RPMI8226 (cell line): ENCODE measurements at regions not wholly inside any gene's neighbourhood (a gene's known extent, or its start where the extent isn't known, plus 50 kb on each side); places are given as distances from the start of the nearest gene placed in this dataset.

Experiments
- DNase-seq: peaks from one replicate; pipeline ENCODE4 v3.0.0-alpha.2; 2015

DNA sequence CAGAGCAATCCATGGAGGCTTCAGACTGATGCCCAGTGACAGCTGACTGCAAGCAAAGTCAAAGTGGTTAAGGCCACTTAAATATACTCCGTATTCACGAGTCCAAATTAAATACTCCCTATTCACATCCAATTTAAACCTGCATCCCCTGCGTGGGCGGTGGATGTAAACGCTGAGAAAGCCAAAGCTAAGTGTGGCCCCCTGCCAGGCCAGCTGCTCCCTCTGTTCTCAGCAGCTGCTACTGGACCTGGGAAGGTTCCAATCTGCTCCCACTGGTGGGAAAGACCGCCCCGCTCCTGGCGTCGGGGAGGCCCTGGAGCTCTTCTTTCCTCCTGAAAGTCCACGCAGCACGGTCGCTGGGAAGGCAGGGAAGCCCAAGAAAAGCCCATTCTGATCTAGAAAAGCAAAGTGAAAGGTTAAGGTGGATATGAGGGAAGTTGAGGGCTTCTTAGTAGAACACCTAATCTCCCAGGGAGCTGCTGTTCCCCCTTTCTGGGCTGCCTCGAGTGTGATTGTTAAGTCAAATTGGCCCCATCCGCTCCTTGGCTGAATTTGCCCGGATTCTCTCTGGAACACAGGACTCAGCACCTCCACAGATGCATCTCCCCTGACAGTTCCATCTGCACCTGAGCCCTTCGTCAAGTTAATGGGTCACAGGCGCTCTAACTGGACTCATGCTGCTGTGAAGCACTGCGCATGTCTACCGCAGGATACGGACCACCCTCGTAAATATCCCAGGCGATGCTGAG, 205.5 kb downstream of the USP12 start:
- DNase-seq: no peak

DNA sequence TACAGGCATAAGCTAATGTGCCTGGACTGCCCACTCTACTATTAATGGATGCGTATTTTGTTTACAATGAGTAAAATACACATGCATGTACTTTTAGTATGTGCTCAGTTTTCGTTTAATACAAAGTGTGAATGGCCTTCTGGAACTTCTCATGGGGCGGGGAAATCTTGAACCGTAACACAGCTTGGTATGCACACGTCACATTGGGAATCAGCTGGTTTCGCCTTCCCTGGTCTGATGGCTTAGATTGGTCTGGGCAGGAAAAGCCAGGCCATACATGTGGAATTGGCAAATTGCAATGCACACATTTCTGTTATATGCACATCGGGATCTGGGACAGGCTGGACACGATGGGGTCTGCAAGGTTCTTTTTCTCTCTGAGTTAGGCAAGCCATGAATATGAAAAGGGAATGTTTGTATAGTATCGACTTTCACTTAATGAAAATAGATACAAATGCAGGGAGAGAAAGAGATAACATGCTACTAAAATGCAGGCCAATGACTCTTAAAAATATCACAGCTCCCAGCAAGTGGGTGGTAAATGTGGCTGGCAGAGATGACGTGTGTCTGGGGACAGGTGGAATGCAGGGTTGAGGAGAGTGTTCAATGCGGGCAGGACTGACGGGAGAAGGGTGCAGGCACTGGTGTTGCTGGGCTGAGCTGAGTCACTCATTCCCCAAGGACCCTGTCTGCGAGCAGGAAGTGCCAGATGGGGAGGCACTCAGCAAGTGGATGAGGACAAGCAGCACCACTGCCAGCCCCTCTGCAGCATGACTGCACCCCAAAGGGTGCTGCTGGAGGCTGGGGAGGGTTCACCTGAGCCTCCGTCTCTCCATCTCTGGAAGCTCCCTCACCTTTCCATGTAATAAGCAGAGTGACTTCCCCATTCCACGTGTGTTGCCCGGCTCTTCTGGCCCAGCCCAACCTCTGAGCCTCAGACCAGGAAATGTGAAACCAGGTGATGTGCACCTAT, 204.0 kb upstream of the GPR12 start:
- DNase-seq: no peak

DNA sequence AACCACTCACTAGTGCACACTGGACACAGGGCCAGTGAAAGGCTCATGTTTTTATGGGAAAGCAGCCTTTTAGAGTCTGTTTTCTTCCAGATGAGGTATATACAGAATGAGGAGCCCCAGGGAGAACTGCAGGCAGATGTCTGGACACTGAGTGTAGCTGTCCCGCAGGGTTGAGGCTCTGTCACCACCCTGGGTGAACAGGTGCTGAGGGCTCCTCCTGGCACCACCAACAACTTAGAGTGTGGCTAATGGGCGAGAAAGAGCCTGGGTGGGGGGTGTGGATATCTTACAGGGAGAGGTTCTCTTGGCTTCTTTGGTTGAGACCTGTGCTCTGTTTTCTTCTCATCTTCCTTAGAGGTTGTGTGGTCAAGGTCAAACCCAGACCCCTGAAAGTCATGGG, 202.1 kb upstream of the GPR12 start:
- DNase-seq: no peak

DNA sequence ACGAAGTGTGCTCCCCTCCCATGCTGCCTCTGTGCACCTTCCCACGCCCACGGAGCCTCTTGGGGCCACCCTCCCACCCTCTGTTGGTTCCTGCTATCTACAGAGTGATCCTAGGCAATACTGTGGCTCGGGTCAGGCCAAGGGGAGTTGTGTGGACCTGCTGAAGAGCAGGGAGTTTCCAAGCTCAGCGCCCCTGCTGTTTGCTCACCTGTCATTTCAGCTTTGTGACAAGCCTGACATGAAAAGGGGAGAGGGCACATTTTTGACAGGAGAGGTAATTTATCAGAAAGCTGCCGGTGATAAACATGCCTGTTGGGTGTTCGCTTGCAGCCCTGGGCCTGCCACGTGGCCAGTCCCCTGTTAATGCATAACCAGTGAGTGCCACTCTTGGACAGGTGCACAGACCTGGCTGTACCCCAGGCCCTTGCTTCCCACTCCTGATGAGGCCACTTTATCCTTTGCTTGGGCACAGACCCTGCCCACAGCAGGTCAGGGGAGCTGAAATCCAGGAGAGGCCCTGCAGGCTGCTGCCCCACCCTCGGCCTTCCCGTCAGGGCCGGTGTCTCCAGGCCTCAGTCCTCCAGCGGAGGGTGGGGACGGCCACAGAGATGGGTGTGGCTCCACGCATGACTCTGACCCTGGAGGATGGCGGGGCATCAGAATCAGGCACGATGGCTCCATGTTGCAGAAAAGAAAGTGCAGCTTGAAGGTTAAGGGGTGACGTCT, 201.5 kb upstream of the GPR12 start:
- DNase-seq: no peak

DNA sequence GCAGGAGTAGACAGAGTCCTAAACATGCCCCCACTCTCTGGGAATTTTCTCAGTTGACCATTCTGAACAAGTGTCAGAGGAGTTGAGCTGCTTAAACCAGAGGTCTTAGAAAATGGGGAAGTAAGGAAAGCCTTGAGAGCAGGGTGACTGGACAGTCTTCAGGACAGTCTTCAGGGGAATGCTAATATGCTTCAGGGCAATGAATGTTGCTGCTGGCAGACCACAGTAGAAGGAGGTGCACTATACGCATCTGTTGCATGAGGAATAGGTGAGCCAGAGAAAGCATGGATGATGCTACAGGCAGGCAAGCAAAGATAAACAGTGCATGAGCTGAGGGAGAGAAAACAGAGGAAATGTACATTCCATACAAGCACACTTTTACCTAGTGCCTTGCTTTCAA, 196.6 kb upstream of the GPR12 start:
- no peak for DNase-seq

DNA sequence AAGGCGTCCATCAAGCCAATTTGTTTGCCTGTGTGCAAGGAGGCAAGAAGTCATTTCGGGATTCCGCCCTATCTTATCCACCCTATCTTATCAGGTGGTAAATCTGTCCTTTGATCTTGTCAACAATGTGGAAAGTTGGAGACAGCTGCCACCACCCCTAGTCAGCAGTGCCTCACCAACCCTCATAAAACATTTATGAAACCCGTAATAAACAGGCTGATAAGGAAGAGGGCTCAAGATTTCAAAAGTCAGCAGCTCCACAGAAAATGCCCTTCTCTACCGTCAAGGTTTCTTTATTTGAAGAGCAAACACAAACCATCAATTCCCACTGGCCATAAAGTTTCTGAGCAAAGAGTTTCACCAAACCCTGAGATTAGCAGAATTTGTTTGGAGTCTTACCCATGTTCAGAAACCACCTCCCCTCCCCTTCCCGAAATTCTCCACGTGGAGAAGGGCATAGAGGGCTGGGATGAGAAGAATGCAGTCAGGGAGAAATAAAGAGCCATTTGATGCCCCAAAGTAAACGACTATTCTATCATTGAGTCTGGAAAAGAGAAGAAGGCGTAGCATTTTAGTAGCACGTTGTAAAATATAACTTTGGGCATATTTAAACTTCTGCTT, 196.0 kb upstream of the GPR12 start:
- no peak for DNase-seq

DNA sequence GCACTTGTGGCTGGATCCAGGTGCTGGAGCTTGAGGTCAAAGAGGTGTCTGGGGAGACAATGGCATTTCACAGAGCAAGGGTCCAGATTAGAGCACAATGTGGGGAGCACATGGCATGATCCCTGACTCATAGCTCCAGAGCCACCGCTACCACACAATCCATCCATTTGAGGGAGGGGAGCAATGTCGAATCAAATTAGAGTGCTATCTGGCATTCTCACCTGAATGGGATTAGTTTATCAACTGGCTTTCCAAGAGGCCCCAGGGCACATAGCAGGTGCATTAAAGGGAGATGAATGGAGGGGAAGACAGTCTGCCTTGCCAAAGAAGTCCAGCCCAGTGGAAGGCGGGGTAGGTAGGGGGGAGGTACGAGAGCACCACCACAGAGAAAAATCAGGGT, 194.4 kb upstream of the GPR12 start:
- DNase-seq: no peak

DNA sequence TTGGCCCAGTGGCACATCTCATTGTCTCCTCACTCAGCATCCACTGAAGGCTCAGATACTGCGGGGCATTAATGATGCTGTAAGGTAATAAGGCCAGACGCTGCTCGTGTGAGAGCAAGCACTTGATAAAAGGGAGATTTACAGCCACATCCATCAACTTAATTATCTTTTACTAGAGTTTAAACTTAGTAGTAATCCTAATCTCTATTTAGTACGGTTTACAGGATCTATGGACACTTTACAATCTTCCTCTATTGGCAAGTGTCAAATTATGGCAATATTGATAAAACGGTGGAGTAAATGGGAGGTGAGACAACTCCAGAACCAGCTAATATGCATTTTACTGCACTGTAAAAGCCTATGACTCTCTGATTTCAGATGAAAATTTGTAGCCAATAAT, 192.7 kb upstream of the GPR12 start:
- DNase-seq: no peak

DNA sequence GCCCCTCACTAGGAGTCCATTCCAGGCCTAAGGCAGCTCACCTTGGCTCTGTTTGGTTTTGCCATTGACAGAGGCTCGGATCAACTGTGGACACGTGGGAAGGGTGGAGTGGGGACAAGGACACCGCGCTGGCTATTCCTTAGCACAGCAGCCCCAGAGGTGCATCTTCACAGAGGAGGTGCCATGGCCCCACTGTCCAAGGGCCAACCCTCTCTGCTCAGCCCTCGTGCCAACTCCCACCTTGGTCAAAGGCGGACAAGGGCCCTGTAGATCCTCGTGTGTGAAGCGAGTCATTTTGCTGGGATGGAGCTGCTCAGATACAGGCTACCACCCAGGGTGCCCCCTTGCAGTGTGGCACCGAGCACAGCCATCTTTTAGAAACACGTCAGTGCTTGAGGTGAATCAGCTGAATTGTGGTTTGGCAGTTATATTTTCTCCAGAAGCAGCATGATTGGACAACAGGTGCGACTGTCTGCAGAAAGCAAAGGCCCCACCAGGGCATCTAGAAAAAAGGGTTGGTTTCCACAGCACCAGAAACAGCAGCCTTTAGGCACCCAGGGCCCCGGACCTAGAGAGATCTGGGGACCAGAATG, 192.1 kb upstream of the GPR12 start:
- peak; percentile 28 for DNase-seq

DNA sequence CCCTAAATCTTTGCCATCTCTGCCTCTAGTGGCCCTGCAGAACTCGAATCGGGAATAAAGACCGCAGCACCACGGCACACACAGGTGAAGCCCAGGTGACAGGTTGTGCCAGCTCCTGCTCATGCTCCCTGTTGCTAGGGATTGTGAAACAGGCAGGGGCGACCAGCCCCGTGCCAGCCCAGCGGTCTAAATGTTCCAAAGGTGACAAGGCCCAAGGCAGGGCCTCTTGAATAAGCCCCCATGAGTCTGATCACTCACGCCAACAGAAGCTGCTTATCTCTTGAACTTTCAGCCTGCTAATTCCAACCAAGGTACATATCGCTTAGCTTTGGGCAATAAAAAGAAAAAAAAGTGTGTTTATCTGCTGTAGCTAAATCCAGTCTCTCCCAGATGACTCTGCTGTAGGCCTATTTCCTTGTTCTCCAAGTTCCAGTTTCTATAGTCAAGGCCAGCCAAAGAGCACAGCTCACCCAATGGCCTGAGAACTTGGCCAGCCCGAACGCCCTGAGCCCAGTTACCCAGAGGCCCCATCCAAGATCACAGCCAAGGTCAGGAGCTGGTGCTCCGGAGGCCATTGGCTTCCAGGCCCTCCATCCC, 191.1 kb upstream of the GPR12 start:
- DNase-seq: no peak

DNA sequence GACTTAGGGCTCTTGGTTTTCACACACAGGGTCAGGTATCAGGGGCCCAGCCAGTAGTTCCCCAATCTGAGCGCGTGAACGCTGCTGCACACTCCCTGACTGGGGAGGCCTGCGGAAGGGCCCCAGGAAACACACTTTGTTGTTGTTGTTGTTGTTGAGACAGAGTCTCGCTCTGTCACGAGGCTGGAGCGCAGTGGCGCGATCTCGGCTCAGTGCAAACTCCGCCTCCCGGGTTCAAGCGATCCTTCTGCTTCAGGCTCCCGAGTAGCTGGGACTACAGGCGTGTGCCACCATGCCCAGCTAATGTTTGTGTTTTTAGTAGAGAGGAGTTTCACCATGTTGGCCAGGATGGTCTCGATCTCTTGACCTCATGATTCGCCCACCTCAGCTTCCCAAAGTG, 190.4 kb upstream of the GPR12 start:
- no peak for DNase-seq

DNA sequence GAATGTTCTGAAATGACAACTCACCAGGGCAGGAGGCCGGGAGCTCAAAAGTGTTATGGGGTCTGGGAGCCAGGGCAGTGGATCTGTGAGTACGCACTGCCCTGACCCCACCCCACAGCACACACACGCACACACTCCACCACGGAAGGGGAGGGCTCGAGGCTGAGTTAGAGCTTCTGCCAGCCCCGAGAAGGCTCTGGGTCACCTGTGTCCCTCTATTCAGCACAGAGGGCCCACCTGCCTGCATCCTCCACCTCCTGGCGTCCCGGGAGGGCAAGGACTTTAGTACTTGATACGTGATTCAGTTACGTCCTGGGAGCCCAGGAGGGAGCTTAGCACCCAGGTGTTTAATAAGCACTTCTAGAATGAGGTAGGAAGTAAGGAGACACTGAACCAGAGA, 190.0 kb upstream of the GPR12 start:
- no peak for DNase-seq

DNA sequence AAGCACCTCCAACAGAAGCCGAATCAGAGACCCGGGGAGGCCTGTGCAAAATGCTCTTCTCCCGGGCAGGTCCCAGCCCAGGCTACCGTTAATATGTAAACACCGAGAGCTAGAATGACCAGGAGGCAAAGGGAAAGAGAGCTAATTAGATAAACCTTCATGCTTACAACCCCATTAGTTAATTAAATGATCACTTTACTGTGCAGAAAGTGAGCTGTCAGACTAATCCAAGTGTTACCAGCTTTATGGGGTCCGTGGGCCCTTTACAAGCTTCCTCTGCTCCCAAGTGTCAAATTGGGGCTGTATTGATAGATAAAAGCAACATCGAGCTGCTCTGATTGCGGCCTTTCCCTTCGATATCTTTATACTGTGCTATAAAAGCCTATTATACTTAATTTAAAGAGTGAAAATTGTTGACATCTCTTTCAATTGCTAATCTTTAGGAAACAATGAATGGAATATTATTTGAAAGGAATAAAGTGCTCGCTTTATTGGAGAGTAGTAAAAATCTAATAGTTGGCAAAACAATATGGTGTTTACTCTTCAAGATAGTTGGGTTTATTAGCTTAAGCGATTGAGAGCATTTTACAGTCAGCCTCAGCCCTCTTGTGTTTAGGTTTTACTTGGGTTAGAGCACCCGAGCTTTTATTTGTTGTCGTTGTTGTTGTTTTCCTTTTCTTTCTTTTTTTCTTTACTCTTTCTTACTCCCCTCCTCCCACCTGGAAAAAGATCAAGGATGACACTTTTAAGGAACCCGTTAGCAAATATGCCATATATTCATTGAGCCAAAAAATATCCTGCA, 189.3 kb upstream of the GPR12 start:
- no peak for DNase-seq

DNA sequence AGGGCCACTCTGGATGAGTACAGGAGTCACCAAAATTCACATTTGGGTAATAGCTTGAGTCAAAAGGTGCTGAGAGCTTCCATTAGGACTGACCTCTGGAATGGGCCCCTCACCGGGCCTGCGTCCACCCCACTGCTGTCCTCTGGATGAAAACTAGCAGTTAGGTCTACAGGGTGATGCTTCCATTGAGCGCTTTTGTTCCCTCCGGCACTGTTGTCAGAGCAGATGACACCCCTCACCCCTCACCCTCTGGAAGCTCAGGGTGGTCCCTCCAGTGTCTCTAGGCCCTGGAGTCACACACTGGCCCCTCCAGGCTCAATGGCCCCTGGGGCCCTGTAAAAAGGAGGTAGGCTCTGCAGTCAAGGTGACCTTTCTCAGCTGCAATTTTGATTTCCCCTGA, 187.8 kb upstream of the GPR12 start:
- no peak for DNase-seq

DNA sequence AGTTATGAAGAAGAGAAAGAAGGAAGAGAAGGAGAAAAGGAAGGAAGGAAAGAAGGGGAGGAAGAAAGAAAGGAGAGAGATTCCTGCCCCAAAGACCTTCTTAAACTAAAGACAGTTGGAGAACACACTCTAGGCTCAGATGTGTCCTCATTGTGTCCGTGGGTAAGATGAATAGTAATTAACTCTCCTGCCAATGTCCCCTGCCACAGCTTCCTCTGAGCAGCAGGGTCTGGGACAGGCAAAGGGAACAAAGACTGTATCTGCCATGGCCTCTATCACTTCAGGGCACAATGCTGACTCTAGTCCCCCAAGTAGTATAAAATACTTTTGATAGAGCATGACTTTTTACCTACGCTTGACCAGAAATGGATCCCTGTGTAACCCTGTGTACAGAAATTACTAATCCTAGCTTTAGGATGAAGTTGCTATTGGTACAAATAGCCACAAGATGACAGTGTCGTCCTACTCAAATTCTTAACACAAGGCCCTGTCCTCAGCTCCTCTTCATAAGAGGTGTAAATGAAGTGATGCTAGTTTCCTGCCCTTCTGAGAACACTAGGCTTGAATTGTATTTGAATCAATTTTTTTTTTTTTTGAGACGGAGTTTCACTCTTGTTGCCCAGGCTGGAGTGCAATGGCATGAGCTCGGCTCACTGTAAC, 186.2 kb upstream of the GPR12 start:
- peak; percentile 40 for DNase-seq

DNA sequence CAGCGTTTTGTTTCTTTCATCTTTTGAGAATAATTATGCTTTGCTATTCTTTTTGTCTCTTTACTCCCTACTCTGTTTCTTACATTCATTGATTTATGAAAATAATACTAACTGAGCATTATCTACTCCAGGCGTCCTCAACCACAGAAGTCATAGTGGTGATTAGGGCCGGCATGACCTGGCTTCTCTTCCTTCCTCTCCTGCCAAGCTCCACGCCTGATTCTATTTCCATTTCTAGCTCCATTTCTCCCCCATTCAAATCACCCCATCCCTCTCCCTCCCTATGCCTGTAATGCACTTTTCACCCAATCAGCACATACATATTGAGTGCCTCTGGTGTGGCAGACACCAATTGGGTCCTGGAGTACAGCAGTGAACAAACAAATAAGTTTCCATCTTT, 183.2 kb upstream of the GPR12 start:
- DNase-seq: no peak

DNA sequence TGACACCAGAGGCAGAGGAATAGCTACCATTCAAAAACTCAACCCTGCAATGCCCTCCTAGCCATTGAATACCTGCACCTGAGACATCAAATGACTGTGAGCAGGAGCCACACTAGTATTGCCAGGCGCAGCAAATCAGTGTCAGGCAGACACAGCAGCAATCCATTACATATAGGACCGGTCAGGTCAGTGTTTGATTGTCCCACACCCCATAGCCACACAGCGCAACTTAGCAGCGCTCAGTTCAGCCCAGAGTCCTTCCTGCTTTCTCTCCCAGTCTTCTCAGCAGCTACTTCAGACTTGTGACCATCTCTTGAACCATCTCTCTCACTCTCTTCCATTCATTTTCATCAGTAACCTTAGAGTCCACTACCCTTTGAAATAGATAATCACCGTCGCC, 181.6 kb upstream of the GPR12 start:
- no peak for DNase-seq

DNA sequence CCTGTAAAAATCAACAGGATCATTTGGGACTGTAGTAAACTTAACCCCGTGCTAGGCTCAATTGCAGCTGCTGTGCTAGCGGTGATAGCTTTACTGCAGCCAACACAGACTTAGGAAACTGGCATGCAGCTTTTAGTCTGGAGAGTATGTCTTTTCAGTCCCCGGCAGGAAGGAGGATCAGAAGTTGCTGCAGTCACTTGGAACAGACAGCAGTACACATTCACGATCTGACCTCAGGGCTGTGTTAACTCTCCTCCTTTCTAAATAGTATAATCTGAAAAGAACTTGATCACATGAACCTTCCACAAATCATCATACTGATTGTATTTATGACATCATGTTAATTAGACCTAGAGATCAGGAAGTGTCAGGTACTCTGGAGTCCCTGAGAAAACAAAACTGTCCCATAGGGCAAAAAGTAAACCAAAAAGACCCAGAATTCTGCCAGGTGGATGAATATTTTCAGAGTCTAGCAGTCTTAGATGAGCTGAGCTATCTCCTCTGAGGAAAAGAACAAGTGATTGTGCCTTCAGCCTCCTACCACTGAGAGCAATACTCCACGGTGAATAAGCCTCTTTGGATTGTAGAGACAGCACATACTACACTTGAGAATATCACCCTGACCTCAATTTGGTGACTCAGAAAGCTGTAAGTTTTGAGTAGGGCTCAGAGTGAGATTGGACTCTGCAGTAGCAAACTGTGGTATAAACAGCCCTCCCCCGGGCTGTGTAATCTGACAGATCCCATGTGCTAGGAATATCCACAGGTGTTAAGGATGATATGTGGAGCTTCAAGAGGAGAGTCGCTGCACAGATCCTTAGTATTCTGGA, 181.0 kb upstream of the GPR12 start:
- DNase-seq: no peak

DNA sequence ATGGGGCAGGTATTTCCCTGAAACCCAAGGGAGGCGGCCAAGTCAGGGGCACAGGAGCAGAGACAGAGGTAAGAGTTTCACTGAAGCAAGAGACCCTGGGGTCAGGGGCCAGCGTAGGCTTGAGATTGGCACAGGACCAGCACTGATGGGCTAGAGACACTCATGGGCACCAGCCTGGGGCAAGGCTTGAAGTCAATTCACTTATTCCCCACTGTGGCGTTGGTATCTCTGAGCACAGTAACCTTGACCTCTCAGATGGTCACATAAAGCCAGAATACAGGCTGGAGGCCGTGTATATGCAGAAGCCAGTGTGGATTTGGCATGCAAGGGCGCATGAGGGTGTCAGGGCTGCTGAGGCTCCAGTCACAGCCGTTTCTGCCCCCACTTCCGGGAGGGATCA, 173.5 kb upstream of the GPR12 start:
- DNase-seq: no peak

DNA sequence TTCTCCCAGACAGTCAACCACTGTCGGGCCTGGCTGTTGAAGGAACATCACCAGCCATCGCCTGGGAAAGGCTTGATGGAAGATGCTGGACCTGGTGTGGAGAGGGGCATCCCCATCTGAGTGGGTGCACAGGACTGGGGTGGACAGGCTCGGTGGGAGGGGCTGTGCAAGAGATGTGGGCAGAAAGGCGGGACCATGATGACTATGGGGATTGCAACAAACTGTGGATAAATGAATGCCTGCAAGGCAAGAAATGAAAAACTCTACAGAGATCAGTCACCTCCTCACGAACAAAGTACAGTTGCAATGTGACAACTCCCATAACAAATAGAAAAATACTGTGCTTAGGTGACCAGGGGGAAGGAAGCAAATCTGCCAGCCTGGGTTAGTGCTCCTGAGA, 171.9 kb upstream of the GPR12 start:
- no peak for DNase-seq
